Stimulated activated CD4-positive, alpha-beta T cell treated with anti-CD3 and anti-CD28 coated beads, Interleukin-1b, Interleukin-23, amount 100 ng/mL, for 24 hours (primary cell): ENCODE measurements at regions not wholly inside any gene's neighbourhood (a gene's known extent, or its start where the extent isn't known, plus 50 kb on each side); places are given as distances from the start of the nearest gene placed in this dataset.

Experiments
- DNase-seq, 4 experiments: peaks; one replicate each; pipeline ENCODE4 v3.0.0-alpha.2; 2020; ENCODE audit warnings: low read depth in 4 of 4, low spot score in 1 of 4

DNA sequence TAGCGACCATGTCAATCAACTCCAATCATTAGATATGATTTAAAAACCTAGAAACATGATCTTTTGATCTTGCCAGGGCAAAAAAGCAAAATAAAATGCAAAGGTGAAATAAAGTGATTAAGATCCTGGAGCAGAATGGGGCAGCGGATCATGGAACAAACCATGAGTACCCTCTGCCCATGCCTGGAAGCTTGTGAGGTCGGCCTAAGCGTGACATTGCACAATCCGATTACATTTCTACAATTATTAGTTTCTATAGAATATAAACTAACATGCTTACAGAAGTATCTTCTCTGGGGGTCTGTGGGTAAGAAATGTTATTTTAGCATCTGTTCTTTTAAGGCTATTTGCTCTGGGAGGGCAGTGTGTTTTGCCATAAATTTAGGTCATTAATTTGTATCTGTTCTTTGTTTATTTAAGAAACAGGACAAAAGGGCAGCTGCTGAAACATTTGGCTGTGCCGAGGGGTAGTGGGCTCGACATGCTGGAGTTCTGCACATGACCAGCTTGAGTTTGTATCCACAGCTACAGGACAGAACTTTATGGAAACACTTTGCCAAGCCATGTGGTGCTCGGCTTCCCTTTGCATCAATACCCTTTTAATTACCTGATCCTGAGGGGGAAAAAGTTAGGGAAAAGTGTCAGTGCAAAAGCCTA is 55.9 kb downstream of the ZBTB18 start:
- no peak for DNase-seq

DNA sequence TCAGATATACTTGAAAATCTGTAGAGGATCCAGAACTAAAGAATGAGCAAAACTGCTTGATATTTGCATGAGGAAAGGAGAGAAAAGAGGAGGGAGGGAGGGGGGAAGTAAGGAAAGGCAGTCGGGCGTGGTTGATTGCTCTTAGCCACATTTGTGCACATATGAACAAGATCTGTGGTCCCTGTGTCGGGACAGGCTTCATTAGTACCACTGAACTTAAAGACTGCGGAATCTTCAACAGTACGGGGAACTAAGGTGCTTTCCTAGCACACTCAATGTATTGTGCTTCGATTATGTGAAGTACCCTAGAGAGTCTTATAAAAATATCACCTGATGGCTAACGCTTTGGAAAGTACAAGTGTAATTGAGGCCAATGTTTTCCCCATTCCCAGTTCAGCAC is 59.9 kb downstream of the ZBTB18 start:
- DNase-seq, result no peak

DNA sequence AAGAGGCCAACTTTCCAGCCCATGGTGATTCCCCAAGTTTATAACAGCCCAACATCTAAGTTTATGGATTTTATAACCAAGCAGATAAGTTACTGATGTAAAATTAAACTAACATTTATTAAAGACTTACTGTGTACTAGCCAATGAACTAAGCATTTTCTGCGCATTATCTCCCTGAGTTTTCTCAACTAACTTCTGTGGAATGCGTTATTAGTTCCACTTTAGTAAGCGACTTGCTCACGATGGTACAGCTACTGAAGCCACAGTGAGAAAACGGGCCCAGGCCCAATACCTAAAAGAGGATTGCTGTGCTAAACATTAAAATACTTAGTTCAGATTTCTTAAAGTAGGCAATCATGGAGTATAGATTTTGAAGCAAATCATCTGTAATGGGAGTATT is 61.0 kb downstream of the ZBTB18 start:
- DNase-seq, result no peak

DNA sequence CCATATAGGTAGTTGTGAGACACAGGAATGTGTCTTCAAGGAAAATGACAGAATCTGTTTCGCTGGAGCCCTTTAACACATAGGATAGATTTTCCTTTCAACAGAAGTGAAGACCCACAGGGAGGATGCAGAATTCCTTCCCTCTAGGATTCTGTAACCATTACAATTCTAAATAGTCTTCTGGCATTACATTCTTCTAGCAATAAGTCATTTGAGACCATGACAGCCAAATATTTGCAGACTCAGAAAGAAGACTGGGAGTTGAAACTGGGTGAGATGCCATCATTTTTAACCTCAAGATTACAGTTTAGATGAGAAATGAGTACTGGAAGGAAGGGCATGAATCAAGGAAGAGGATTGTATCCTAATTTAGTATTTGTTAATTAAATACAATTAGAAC is 61.6 kb downstream of the ZBTB18 start:
- no peak for DNase-seq

DNA sequence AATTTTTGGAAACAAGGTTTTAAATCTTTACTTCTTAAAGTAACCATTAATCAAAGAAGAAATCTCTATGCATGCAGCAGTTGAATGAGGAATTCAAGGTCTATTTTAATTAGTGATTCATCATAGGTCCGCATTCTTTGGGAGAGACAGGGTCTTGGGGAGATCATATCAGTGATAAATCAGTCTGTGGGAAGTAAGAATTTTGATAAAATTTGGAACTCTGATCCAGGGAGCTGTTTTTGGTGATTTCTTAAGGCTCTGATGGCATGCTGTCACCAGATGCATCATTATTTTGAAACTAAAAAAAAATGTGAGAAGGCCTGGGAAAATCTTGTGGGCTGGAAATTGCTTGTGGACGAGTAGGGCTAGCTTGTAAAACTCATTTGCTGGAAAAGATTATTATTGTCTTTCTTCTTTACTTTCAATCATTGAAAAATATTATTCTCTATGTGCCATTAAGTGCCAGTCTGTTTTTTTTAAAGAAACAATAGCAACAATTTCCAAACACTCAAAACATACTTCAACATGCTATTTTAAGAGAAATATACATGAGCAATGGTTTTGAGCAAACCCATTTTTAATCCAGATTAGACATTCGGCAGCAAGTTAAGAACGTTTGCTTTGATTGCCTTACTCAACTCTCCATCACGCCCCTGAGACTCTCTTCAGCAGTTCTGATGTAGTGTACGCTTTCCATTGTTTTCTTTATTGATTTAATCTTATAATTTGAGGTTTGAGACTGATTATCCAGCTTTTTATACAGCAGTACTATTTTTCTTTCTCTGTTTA is 62.6 kb downstream of the ZBTB18 start:
- no peak for DNase-seq

DNA sequence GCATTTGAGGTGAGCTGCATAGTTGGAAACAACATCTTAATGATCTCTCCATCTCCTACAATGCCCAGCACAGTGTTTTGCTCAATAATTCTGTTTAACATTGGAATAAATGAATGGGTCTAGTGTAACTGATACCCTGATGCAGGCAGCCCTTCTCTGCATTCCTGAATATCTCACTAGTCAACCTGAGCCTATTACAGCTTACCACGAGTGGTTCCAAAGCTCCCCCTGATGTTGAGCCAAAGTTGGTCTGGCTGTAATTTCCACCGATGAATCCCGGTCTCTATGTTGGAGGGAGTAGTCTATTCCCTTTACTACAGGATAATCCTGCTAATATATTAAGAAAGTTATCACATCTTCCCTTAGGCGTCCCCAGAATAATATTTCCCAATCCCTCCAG is 63.8 kb downstream of the ZBTB18 start:
- no peak for DNase-seq

DNA sequence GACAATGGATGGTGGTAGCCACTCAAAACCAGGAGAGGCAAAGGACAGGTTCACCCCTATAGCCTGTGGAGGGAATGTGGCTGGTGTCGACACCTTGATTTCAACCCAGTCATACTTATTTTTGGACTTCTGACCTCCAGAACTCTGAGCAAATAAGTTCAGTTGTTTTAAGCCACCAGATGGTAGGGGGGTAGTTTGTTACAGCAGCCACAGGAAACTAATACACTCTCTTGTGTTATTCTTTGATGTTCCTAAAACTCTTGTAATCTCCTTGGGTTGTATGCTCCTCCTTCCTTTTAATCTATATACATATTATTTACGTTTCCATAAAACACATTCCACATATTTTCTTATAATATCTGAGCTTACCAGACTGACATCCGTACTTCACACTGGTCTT is 65.9 kb downstream of the ZBTB18 start:
- DNase-seq, result no peak

DNA sequence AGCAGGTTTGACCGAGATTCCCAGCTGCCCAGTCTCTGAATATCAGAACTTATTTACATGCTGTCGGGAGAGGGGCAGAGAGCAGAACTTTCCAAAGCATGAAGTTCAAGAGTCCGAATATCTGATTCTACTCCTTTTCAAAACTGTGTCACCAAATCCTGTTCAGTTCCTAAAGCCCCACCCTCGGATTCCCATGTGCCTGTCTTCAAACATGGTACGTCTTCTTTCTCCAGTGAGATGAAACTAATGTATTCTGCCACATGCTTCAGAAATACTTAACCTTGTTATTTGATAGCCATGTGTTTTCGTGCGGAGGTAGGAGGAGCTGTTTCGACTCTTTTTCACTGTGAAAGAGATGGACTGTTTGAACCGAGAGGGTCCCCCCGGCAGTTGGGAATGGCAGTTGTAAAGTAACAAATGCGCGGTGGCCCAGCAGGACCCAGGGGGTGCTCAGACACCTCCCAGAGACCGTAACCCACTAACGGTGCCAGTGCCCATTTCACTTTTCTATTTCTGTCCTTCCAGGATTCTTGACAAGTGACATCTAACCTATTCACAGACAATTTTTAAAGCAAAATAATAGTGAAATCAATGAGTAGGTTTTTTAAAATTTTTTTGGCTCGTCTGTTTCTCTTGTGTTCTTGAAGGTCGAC is 67.2 kb downstream of the ZBTB18 start:
- no peak for DNase-seq

DNA sequence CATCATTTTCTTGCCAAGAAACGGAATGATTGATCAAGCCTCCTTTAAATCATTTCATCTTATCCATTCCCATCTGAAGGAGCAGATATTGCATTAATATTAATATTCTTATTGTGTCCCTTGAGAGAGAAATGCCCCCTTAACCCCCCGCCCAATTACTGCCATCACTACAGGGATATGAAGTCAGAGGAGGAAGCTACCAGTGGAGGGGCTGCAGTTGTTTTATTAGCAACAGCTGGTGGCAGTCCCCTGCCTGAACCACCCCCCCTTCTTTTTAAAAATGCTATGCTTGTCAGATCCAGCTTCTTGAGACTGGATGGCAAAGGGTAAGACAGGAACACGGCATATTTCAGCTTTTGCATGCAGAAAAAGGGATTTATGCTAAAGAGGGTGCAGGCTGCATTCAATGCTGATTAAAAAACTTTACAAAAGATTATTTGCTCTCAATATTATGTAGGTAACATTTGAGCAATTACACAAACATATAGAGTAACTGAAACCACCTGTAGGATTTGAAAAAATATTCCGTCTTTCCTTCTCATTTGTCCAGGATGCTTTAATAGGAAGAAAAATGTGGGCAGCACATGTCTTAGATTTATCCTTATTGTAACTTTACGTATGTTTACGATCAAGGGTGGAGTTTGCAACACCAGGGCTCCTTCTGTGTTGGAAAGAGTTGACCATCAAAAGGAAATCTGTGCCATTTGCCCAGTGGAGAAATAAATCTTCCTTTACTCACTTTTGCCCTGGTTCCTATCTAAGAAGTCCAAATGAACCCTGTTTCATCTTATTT is 77.7 kb downstream of the ZBTB18 start:
- no peak for DNase-seq

DNA sequence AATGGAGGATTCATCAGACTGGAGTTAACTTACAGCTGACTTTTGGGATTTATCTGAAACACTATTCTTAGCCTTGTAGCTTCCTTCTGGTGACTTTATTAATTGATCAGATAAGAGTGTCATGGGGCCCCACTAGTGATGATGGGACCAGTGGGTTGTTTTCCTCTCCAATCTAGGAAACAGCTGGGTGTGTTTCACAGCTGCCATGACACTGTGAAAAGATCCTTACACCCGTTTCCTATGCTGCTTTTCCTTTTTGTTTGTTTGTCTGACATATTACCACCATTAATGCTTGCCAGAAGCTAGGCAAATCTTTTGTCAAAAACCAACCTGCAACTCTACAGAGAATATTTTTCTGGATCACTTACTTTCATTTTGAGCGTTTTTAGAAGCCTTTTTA is 86.2 kb downstream of the ZBTB18 start:
- DNase-seq, result no peak

DNA sequence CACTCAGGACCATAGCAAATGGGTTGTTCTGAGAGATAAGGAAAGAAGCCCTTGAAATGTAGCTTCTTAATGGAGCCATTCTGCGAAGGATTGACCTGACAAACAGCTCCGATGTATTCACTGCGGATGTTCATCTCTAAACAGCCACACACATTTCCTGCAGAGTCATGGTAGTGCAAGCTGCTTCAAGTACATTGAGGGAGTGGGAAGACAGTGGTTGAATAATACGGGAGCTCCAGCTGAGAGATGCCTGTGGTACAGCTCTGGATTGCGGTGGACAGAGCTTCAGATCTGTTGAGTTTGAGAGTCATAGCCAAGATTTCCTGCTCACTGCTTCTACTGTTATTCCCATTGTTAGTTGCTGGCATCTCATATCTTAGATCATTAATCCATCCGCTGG is 86.6 kb downstream of the ZBTB18 start:
- DNase-seq, result no peak

DNA sequence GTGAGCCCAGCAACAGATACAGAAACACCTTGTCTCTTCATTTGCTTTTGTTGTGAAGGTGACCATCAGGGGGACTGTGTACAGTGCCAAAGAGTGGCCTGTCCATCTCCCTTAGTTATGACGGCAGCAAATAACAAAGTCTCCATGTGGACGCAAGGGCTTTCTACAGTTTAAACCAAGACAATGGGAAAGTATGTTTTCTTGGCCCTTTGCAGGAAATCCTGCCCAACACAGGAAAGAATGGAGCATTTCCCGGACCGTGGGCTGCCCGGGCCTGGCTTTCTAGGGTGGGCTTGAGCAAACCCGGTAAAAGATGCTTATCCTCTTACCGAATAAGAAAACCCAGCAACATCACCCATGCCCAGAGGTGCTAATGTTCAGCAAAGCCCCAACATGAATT is 87.3 kb downstream of the ZBTB18 start:
- DNase-seq, result no peak

DNA sequence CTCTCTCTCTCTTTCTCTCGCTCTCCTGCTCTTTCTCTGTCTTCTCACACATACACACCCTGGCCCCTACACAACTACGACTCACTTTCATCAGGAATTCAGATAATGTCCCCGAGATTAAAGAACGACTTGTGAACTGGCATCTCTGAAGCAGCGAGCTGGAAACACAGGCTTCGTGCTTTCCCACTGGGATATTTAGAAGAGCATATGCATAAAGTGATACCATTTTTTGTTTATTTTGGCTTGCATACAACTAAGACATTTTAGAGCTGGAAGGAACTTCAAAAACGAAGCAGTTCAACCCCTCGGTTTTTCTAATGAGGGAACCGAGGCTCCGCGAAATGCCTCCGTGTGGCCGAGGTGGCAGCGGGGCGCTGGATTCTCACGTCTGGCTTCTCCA is 88.6 kb downstream of the ZBTB18 start:
- no peak for DNase-seq

DNA sequence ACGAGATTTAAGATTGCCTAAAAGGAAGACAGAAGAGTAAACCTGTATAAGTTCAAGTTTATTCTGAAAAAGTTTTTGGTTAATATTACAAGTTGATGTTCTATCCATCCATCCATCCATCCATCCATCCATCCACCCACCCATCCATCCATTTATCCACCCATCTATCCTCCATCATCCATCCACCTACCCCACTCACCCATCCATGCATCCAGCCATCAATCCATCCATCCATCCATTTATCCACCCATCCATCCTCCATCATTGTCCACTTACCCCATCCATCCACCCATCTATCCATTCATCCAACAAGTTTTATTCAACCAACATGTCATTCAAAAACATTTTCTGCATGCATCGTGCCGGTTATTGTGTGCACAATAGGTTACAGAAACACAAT is 89.3 kb downstream of the ZBTB18 start:
- DNase-seq, result no peak

DNA sequence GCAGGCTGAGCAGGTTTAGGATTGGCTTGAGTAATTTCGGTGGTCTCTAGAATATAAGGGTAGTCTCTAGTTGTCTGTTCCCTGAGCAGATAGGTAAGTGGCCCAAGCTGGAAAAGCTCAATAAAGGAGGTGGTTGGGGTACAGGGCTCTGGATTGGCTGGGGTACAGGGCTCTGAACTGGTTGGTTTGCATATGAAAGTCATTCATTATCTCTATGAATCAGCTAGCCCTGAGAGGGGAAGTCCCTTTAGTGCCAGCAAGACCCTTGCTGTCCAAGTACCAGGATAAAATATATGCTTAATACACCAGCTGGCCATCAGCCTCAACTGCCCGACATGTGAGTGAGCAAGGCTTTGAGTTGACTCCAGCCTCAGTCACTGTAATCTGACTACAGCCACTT is 93.0 kb downstream of the ZBTB18 start:
- no peak for DNase-seq

DNA sequence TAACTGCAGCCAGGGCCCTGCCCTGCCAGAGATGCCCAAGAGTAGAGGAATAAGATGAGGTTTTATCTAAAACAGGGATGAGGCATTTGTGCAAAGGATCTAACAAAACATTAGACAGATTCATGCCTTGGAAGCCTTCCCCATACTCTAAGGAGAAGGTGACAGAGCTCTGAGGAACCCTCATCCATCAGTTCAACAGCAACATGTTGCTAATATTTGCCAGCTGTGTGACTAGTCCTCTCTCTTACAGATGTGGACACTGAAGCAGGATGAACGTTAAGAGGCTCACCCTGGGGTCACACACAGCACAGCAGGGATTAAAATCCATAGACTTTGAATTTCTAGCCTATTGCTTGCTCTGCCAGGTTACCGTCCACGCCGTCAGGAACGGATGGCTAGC is 99.0 kb downstream of the ZBTB18 start:
- DNase-seq, result no peak

DNA sequence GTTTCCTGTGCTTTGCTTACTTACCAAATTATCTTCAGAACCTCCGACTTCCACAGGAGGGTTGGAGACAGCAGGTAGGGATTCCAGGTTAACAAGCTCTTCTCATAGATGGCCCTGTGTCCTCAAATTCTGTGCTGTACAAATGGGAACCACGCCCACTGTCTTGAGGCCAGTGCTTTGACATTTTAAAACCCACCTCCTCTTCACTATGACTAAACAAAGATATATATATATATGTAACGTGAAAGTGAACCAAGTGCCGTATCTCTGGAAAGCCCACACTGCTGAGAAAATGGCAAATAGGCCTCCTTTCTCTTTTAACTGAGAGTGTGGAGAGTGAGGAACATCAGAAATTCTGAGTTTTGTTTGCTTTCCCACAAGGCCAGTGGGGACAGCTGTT is 99.6 kb downstream of the ZBTB18 start:
- no peak for DNase-seq

DNA sequence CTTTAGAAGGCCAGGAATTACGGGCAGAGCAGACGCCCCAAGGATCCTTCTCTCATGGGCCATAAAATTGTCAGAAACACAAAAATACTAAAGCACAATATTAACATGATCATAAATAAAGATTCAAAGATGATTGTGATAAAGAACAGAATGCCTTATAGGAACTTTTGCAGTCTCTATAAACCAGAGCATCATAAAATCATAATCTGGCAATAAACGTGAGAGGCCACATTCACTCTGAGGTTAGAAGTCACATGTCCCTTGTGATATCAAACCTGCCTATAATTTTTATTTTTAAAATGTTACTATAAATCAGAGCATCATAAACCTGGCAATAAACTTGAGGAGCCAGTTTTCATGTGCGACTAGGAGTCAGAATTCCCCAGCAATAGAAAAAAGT is 100.5 kb downstream of the ZBTB18 start:
- DNase-seq, result no peak

DNA sequence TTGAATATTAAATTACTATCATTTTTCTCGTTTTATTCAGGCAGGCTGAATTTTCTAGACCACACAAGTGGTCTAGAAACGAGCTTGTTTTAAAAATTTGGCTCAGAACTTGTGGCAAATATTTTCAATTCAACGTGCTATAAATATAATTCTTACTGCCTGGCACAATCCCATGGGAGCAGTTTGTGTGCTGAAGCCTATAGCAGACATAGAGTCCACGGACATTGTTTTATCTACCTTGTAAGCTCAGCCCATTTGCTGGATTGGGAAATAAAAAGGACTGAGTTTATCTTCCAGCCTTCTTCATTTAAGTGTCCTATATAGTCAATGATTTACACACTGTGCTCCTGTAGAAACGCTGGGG is 103.4 kb downstream of the ZBTB18 start:
- DNase-seq, result no peak

DNA sequence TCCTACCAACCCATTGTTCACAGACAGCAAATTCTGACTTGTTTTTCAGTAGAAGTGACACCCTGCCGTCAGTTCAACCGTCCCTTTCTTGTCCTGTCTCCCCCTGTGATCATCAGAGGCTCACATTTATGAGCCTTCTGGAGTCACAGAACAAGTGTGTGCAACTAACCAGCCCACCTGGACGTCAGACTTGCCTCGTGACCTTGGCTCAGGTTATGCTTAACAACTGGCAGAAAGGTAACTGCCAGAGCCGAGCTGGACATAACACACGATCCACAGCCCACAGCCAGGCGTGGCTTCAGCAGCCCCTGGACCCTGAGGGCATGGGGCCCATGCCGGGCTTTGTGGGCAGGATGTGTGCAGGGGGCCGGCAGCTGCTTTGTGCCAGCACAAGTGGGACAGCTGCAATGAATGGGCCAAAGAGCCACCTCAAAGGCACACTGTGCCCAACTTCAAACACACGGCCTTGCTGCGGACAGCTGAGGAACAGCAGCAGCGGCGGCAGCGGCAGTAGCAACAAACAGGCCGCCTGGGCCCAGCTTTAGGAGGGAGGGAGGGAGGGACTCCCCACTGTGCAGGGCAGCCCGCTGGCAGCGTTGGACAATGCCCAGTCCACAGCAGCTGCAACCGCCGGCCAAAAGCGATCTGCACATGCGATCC is 103.9 kb downstream of the ZBTB18 start:
- DNase-seq, result no peak

DNA sequence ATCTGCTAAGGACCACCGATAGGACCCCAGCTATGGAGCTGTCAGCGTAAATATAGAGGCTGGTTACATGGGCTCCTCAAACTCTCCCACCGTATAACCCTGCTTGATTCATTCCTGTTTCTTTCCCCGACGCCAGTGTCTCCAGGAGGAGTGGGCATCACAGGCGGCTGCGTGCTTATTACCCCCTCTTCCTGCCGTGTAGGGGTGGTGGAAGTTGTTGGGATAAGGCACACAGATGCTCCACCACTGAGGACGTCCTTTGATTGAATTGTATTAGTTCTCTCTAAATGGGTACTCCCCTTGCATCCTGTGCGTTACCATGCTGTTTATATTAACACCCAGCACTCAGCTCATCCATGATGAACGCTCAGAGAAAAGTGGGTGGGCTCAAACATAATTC is 104.6 kb downstream of the ZBTB18 start:
- DNase-seq, result no peak
